Endothelial cell of umbilical vein (primary cell): ENCODE measurements at regions not wholly inside any gene's neighbourhood (a gene's known extent, or its start where the extent isn't known, plus 50 kb on each side); places are given as distances from the start of the nearest gene placed in this dataset.

Source experiments
- BruUV-seq: library from RNA; stranded (reverse); fragments of 400-500 nt; replicated peaks from 2 replicates; lab custom pipeline; 2021; lab: Mats Ljungman, UMichigan
- CTCF ChIA-PET: fragments of 300-600, 350-600 bp; sonication (Branson Sonifier 250); formaldehyde crosslinking; loops from one replicate; lab custom pipeline; 2021; ENCODE audit warnings: antibody characterized with exemption, inconsistent platforms; lab: Charles Lee
- POLR2A ChIA-PET: fragments of 300-600, 350-600 bp; sonication (Branson Sonifier 250); formaldehyde crosslinking; loops from one replicate; lab custom pipeline; 2021; ENCODE audit warnings: antibody characterized with exemption, inconsistent platforms; lab: Charles Lee
- DNase-seq: peaks from one replicate; pipeline ENCODE4 v3.0.0-alpha.2; 2011; ENCODE audit warnings: low read depth, low spot score
- FAIRE-seq: peaks from 2 replicates; lab custom pipeline; 2011; peaks lifted over from hg19 to GRCh38; lab: Jason Lieb, UNC
- H2AFZ ChIP-seq: 2 replicates; pipeline ENCODE4 v1.6.0; 2012; ENCODE audit warnings: low read depth, low read length, control low read depth, inconsistent platforms
- H3K27ac ChIP-seq: 2 replicates; pipeline ENCODE4 v1.5.1; 2011; ENCODE audit warnings: low read depth, mild to moderate bottlenecking, control low read depth, low read length, moderate library complexity; ENCODE audit not compliant: insufficient read depth
- H3K27me3 ChIP-seq, 2 experiments: 2 replicates each; pipeline versions ENCODE4 v1.6.0 to v1.6.1; 2011; ENCODE audit warnings: low read length in 2 of 2, mixed read lengths in 1 of 2; ENCODE audit not compliant: control insufficient read depth in 2 of 2, insufficient read depth in 2 of 2
- H3K36me3 ChIP-seq, 2 experiments: 2 replicates in 1 of 2; 3 replicates in 1 of 2; pipeline ENCODE4 v1.5.1; 2011; ENCODE audit warnings: low read length in 2 of 2, mild to moderate bottlenecking in 1 of 2, moderate library complexity in 1 of 2; ENCODE audit not compliant: control insufficient read depth in 2 of 2, insufficient read depth in 2 of 2; ENCODE audit errors: extremely low read depth in 1 of 2
- H3K4me1 ChIP-seq: 3 replicates; pipeline ENCODE4 v1.5.1; 2011; ENCODE audit warnings: mild to moderate bottlenecking, low read length; ENCODE audit not compliant: control insufficient read depth, insufficient read depth; ENCODE audit errors: extremely low read depth
- H3K4me2 ChIP-seq: 2 replicates; pipeline ENCODE4 v1.6.1; 2011; ENCODE audit warnings: low read length, control low read depth, mixed read lengths; ENCODE audit not compliant: insufficient read depth
- H3K4me3 ChIP-seq, 3 experiments: fragments of 200-600 bp in 1 of 3; sonication (generic), shearing (Covaris generic) in 1 of 3; replicated peaks in 1 of 3; 2 replicates each; pipeline ENCODE4 v1.5.1; 2011 to 2016; ENCODE audit warnings: control low read depth in 3 of 3, low read length in 3 of 3, mild to moderate bottlenecking in 2 of 3, inconsistent platforms in 1 of 3, low read depth in 1 of 3, moderate library complexity in 1 of 3; ENCODE audit not compliant: insufficient read depth in 1 of 3
- H3K79me2 ChIP-seq: 2 replicates; pipeline ENCODE4 v1.6.0; 2012; ENCODE audit warnings: low read length, inconsistent platforms; ENCODE audit not compliant: control insufficient read depth, insufficient read depth
- H3K9ac ChIP-seq: replicated peaks from 2 replicates; pipeline ENCODE3; 2011; ENCODE audit warnings: low read length, control low read depth; ENCODE audit not compliant: insufficient read depth; ENCODE audit errors: extremely low read depth
- H3K9me1 ChIP-seq: replicated peaks from 3 replicates; pipeline ENCODE4 v1.6.0; 2011; ENCODE audit warnings: mild to moderate bottlenecking, low read length; ENCODE audit not compliant: control insufficient read depth, insufficient read depth; ENCODE audit errors: extremely low read depth
- H3K9me3 ChIP-seq: replicated peaks from 2 replicates; pipeline ENCODE4 v1.5.1; 2012; ENCODE audit warnings: low read length, inconsistent platforms; ENCODE audit not compliant: control insufficient read depth, insufficient read depth
- H4K20me1 ChIP-seq: replicated peaks from 2 replicates; pipeline ENCODE3; 2011; ENCODE audit warnings: mild to moderate bottlenecking, low read length; ENCODE audit not compliant: control insufficient read depth, insufficient read depth; ENCODE audit errors: extremely low read depth
- EZH2 ChIP-seq: IDR thresholded peaks from 2 replicates; pipeline ENCODE4 v1.6.1; 2012; ENCODE audit warnings: borderline replicate concordance, low read depth, mild to moderate bottlenecking, moderate library complexity, low read length, inconsistent platforms; ENCODE audit not compliant: severe bottlenecking
- FOS ChIP-seq: IDR thresholded peaks from 2 replicates; pipeline ENCODE4 v1.6.1; 2011; ENCODE audit warnings: mild to moderate bottlenecking, low read length, moderate library complexity, borderline replicate concordance; ENCODE audit not compliant: insufficient read depth
- GATA2 ChIP-seq: IDR thresholded peaks from 2 replicates; pipeline ENCODE4 v1.7.0; 2011; ENCODE audit warnings: low read depth, mild to moderate bottlenecking, moderate library complexity, mixed read lengths, low read length; ENCODE audit not compliant: insufficient read length, insufficient read depth
- JUN ChIP-seq: IDR thresholded peaks from 2 replicates; pipeline ENCODE4 v1.6.1; 2011; ENCODE audit warnings: borderline replicate concordance, low read depth; ENCODE audit not compliant: insufficient read length, insufficient read depth
- MYC ChIP-seq: IDR thresholded peaks from one replicate; pipeline ENCODE4 v1.6.1; 2011; ENCODE audit warnings: mild to moderate bottlenecking, low read depth, low read length
- POLR2A ChIP-seq: IDR thresholded peaks from 2 replicates; pipeline ENCODE4 v1.6.1; 2012; ENCODE audit warnings: low read depth, mild to moderate bottlenecking, control low read depth, low read length
- POLR2AphosphoS5 ChIP-seq: IDR thresholded peaks from 2 replicates; pipeline ENCODE4 v1.6.1; 2012; ENCODE audit warnings: low read depth, mild to moderate bottlenecking, control low read depth, low read length, moderate library complexity; ENCODE audit not compliant: insufficient read depth
- dilution Hi-C: fragments of 300-500 bp; cut with MboI; formaldehyde crosslinking; loops from one replicate; pipeline ENCODE4 v1.15.0; 2019; ENCODE audit warnings: low sequenced_read_pairs; ENCODE audit not compliant: extremely low pct_ligation_motif_present
- intact Hi-C: fragments of 100-400 bp; cut with micrococcal nuclease; formaldehyde crosslinking; loops from one replicate; pipeline ENCODE4 v1.10.0; 2022
- TF ChIP-seq, protein P1 (sequence below), 2 donors: IDR thresholded peaks; 1 replicate in 1 of 2; 2 replicates in 1 of 2; pipeline ENCODE4 v1.5.1; 2011; ENCODE audit warnings: low read length in 2 of 2, mild to moderate bottlenecking in 2 of 2, moderate library complexity in 2 of 2, control low read depth in 1 of 2, inconsistent platforms in 1 of 2, low read depth in 1 of 2; ENCODE audit not compliant: insufficient read depth in 1 of 2; ENCODE audit errors: extremely low read depth in 1 of 2
- TF ChIP-seq, protein P2 (sequence below): IDR thresholded peaks from 2 replicates; pipeline ENCODE4 v1.6.1; 2011; ENCODE audit not compliant: insufficient read depth, insufficient read length

DNA sequence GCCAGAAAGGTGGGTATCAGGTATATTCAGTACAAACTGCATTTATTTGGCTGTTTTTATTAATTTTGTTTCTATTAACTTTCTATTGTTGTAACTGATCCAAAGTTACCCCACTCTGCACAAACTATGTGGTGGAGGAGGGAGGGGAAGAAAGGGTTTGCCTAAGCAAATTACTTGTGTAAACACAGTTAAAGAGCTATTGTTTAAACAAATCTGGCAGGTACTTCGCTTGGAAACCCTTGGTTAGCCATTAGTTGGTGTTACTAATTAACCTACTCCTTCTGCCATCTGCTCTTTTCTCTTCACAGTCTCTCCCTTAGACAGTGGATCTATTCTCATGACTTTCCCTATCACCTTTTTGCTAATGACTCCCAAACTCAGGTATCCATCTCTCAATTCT lies 328.4 kb upstream of the NECTIN3 start:
- Histone ChIP-seq H3K4me3 (no peak overlapping the region), H2AFZ (no peak overlapping the region), H4K20me1 (no peaks in the 10 kb centered on the region), H3K9me3 (no peaks in the 10 kb centered on the region), H3K27ac (no peak overlapping the region), H3K36me3 (no peaks in the 10 kb centered on the region), H3K79me2 (no peaks in the 10 kb centered on the region), H3K4me2 (no peak overlapping the region), H3K9me1 (no peaks in the 10 kb centered on the region), H3K4me1 (peaks cover 2% of the 10 kb centered on the region), H3K9ac (no peak overlapping the region), H3K27me3 (no peaks in the 10 kb centered on the region)
- no TSS peak for BruUV-seq
- dilution Hi-C loops (no loop called here), intact Hi-C loops (no loop called here)
- no peak for FAIRE-seq
- CTCF ChIA-PET, result interaction anchor here (1.8 to 2.3 kb wide), 2 partner anchors 10 to 27 kb away, joined by 5 to 7 read pairs; no protein-coding TSS in a partner anchor
- DNase-seq, result no peak
- TF ChIP-seq FOS, result no peak
- TF ChIP-seq GATA2, result no peak
- TF ChIP-seq JUN, result no peak
- no peak for TF ChIP-seq POLR2AphosphoS5
- TF ChIP-seq EZH2, result no peak
- no peak for TF ChIP-seq MYC
- TF ChIP-seq, protein P1, sequence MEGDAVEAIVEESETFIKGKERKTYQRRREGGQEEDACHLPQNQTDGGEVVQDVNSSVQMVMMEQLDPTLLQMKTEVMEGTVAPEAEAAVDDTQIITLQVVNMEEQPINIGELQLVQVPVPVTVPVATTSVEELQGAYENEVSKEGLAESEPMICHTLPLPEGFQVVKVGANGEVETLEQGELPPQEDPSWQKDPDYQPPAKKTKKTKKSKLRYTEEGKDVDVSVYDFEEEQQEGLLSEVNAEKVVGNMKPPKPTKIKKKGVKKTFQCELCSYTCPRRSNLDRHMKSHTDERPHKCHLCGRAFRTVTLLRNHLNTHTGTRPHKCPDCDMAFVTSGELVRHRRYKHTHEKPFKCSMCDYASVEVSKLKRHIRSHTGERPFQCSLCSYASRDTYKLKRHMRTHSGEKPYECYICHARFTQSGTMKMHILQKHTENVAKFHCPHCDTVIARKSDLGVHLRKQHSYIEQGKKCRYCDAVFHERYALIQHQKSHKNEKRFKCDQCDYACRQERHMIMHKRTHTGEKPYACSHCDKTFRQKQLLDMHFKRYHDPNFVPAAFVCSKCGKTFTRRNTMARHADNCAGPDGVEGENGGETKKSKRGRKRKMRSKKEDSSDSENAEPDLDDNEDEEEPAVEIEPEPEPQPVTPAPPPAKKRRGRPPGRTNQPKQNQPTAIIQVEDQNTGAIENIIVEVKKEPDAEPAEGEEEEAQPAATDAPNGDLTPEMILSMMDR (IDR thresholded peaks at IDR 0.05; ENCODE audit: extremely low read depth in 1 of 2, insufficient read depth in 1 of 2, low read depth in 1 of 2, low read length in 2 of 2), result no peak
- TF ChIP-seq POLR2A, result no peak
- TF ChIP-seq, protein P2, sequence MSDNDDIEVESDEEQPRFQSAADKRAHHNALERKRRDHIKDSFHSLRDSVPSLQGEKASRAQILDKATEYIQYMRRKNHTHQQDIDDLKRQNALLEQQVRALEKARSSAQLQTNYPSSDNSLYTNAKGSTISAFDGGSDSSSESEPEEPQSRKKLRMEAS, result no peak
- POLR2A ChIA-PET, result no interaction called here
